Superior temporal gyrus (tissue), 1 donor: ENCODE measurements at regions not wholly inside any gene's neighbourhood (a gene's known extent, or its start where the extent isn't known, plus 50 kb on each side); places are given as distances from the start of the nearest gene placed in this dataset.
"Not testable (repeated sequence)": the region's sequence is repeated elsewhere in the genome, so short reads cannot be mapped to it uniquely, and the experiment has no call there.

Experiments
- DNase-seq: peaks from one replicate; pipeline ENCODE4 v3.0.0-alpha.2; 2016; ENCODE audit errors: extremely low spot score

DNA sequence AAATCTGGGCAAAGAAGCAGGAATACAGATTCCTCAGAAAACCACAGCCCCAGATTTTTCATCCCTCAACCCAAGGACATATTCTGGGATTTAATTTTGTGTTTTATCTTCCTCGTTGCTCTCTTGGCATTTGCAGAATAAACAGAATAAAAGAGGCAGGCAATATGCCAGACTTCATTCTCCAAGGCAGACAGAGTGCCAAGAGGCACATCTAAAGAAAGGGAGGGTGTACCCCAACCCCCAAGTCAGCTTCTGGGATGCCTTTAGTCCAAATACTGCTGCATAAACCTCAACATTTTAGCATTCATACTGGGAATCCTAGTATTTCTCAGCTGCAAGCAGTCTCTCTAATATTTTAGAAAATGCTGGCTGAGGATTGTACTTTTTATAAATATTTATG, 629.2 kb downstream of the KLHL13 start:
- DNase-seq = no peak

- no peak for DNase-seq
These were observed 632.7 kb downstream of the KLHL13 start for GRCh38 chrX:117483950-117484349.

GRCh38 chrX:117458243-117458968, 658.2 kb downstream of the KLHL13 start:
- no peak for DNase-seq

GRCh38 chrX:117455787-117456186, 660.8 kb downstream of the KLHL13 start:
- no peak for DNase-seq

DNA sequence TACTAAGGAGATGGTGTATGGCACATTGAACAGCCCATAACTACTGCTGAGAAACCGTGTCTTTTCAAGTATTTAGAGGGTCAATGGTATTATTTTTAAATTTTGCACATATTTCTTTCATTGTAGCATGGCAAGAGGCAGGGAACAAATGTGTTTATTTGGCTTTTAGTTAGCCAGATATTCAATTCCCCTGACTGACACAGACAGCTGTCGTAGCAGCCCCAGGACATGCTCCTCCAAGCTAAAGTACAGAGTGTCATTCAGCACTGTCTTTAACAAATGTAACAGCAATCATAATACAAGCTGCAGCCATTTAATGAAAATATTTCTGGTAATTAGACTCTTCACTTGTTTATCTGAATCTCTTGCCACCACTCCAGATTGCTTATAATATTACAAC, 687.1 kb downstream of the KLHL13 start:
- no peak for DNase-seq

DNA sequence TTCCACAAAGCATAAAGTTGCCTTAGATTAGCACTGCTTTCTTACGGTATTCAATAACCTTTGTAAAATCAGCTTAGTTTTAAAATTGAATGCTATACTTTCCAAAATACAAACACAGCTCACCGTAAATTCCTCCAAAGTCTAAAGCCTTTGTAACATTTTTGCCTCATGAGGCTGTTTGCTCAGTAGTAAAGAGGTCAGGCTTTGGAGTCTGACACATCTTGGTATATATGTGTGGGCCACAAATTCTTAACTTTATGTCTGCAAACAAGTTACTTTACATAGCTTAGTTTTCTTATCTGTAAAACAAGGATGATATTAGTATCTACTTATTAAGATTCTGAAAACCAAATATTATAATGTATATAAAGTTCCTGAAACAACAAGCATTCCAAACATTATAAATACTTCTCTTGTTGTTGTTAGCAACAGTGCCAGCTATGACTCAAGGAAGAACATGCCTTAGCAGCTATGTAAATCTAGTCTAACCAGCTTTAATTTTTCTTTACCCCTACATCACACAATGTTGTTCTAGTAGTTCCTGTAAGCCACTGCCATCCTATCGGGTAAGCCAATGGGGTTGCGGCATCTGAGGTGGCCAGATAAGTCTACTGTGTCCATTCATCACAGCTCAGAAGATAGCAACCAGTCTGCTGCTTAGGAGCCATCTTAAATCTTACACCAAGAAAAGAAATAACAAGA, 709.0 kb downstream of the KLHL13 start:
- no peak for DNase-seq

GRCh38 chrX:117400839-117401238, 715.8 kb downstream of the KLHL13 start:
- no peak for DNase-seq

DNA sequence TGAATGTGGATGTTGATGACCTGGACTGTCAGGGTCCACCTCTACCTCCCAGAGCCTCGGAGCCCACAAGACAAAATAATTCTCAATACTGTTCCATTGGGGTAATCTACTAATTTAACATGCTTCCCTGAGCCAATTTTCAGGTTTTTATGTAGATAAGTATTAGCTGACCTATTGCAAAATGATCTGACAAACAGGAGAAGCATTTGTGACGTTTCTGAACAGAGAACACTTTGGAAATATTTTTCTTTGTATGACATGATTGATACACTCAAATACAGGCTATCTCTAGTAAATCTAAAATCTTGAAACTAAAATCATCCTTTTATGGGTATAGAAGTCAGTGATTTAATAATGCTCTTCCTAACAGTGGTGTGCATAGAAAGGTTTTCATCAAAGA, 716.6 kb downstream of the KLHL13 start:
- DNase-seq = no peak

DNA sequence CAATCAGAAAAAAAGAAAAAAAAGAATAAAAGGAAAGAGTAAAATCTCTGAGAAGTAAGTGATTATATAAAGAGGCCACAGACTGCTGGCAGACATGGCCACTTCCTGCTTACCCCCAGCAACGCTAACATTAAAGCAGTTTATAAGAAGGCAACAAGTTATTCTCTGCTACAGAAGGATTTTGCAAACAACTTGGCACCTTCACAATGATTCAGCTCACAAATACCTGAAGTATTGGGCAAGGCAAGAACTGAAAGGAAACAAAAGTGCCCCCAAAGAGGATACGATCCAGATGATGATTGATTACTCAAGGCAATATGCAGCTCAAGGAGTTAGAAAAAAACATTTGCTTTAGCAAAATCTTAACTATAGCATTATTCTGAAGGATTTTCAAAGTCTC, 718.8 kb downstream of the KLHL13 start:
- DNase-seq = no peak

- not testable (repeated sequence) for DNase-seq
These were observed 722.0 kb downstream of the KLHL13 start for GRCh38 chrX:117394506-117395070.

DNA sequence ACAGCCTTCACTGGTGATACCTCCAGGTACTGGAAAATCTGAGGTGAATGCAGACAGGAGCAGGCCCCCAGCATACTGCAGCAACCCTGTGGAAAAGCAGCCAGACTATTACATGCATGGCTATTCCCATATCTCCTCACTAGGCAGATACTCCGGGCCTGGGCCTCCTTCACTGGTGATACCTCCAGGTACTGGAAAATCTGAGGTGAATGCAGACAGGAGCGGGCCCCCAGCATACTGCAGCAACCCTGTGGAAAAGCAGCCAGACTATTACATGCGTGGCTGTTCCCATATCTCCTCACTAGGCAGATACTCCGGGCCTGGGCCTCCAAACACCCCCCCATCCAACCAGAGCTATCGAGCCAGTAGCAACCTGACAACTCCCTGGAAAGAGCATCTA, 724.2 kb downstream of the KLHL13 start:
- DNase-seq = not testable (repeated sequence)

- no peak for DNase-seq
These were observed 740.1 kb downstream of the KLHL13 start for GRCh38 chrX:117376460-117376859.

- no peak for DNase-seq
These were observed 781.4 kb downstream of the KLHL13 start for GRCh38 chrX:117335209-117335608.

DNA sequence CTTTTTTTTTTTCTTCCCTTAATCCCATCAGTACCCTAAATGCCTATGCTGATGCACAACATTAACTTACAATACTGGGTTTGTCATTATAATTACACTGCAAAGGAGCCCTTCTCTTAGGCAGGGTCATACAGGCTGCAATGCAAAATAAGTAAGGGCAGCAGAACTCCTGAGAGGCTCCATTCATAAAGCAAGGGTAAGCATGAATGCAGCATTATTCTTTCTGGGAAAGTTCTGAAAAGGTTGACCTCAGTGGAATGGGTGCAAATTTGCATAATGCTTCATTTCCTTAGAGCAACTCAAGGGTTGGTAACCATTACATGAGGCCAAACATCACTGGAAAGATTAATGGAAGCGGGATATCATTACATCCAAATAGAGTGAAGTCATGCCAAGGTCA, 789.2 kb downstream of the KLHL13 start:
- DNase-seq = no peak

DNA sequence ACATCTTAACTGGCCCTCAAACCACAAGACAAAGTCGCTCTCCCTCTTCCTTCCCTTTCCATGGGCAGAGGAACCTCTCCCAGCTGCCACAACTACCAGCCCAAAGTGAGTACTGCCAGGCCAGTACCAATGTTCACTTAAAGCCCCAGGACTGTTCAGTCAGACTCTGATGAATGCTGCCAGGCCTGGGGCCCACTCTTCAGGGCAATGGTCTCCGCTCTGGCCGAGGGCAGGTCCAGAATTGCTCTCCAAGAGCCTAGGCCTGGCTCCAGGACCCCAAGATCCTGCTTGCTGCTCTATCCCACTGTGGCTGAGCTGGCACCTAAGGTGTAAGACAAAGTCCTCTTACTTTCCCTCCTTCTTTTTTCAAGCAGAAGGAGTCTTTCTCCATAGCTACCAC, 790.9 kb downstream of the KLHL13 start:
- DNase-seq = no peak

DNA sequence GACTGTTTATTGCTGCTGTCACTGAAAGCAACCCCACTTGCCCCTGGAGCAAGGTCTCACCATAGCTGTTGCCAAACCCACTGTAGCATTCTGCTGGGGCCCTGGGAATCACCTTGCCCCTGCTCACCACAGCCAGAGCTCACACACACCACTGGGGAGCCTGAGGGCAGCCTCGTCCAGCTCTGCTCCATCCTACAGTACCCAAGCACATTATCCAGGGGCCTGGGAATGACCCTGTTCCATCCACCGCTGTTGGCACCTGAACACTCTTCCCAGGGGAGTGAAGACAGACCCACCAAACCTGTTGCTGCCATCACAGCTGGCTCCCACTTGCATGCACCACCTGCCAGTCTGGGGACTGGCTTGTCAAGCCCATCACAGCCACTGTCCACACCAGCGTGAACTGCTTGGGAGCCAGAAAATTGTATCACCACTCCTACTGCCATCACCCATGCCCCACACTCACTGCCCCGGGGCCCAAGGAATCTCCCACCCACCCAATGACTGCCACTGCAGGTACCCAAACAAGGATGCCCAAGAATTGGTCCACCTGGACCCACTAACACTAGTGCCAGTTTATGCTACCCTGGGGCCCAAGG, 811.3 kb downstream of the KLHL13 start:
- no peak for DNase-seq

DNA sequence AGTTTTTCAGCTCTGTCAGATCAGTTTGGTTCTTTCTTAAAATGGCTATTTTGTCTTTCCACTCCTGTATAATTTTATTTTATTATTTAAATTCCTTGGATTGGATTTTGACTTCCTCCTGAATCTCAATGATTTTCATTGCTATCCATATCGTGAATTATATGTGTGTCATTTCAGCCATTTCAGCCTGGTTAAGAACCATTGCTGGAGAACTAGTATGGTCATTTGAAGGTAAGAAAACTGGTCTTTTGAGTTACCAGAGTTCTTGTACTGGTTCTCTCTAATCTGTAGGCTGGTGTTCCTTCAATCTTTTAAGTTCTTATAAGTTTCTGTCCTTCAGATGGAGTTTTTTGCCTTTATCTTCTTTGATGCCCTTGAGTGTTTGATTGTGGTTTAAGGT, 815.5 kb downstream of the KLHL13 start:
- no peak for DNase-seq

- no peak for DNase-seq
These were observed 824.9 kb downstream of the KLHL13 start for GRCh38 chrX:117291760-117292159.

DNA sequence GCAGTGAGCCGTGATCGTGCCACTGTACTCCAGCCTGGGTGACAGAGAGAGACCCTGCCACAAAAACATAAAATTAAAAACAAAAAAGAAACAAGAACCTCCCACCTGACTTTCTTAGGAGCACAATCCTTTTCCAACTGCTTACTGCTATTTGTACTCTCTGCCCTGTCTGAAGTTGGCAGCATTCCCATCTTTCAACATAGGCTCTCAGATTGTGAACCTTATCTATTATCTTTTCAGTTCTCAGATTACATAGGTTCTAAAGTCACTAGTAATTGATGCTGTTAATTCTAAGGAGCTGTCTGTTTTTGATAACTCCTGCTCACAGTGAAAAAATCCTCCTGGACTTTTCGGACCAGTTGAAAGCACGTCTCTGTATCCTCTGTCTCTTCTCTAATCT, 812.2 kb upstream of the CT83 start:
- DNase-seq = no peak
